NCI-H2196 treated with DMSO at 0.1 percent for 48 hours (cell line): ENCODE measurements at regions not wholly inside any gene's neighbourhood (a gene's known extent, or its start where the extent isn't known, plus 50 kb on each side); places are given as distances from the start of the nearest gene placed in this dataset.

Experiments
- DNase-seq: peaks from one replicate; lab custom pipeline; 2025; ENCODE audit not compliant: unreplicated experiment; lab: John Stamatoyannopoulos, UW

GRCh38 chr14:83733670-83734069 lies 1796.3 kb upstream of the FLRT2 start:
- no peak for DNase-seq

- no peak for DNase-seq
These were observed 1795.5 kb upstream of the FLRT2 start for GRCh38 chr14:83734431-83734830.

GRCh38 chr14:83741269-83741668 lies 1788.7 kb upstream of the FLRT2 start:
- DNase-seq: no peak

GRCh38 chr14:83744224-83744623 lies 1785.7 kb upstream of the FLRT2 start:
- no peak for DNase-seq

DNA sequence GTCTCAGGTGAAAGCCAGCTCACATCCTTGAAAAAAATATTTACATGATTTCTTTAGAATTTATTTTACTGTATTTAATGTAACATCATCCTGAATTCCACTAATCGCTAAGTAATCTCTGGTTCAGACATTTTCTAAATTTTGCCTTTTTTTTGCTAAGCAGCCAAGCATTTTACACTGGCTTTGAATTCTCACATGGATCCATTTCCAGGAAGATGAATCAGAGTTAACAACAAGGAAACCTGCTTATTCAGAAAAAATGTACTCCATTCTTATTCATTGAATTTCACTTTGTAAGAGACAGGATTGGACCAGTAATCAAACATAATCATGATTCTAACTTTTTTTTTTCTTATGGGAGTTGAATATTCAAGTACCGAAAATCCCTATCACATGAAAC lies 1785.1 kb upstream of the FLRT2 start:
- DNase-seq: no peak

- no peak for DNase-seq
These were observed 1783.6 kb upstream of the FLRT2 start for GRCh38 chr14:83746336-83746735.

DNA sequence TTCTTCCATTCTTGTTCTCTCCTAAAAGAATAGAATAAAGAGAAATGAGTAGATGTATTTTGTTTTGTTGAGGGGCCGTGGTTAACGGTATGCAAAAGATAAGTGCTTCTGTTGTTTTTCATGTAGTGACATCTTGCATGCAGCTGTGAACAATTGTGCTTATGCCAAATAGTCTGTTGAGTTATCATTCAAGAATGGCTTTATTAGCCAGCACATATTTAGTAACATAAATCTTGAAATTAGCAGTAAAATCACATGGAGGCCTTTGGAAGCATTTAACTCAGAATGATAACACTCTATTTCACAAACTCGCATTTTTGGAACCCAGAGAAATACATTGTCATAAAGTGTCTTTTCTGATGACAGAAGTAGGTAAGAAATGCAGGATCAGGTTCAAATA lies 1772.0 kb upstream of the FLRT2 start:
- no peak for DNase-seq

DNA sequence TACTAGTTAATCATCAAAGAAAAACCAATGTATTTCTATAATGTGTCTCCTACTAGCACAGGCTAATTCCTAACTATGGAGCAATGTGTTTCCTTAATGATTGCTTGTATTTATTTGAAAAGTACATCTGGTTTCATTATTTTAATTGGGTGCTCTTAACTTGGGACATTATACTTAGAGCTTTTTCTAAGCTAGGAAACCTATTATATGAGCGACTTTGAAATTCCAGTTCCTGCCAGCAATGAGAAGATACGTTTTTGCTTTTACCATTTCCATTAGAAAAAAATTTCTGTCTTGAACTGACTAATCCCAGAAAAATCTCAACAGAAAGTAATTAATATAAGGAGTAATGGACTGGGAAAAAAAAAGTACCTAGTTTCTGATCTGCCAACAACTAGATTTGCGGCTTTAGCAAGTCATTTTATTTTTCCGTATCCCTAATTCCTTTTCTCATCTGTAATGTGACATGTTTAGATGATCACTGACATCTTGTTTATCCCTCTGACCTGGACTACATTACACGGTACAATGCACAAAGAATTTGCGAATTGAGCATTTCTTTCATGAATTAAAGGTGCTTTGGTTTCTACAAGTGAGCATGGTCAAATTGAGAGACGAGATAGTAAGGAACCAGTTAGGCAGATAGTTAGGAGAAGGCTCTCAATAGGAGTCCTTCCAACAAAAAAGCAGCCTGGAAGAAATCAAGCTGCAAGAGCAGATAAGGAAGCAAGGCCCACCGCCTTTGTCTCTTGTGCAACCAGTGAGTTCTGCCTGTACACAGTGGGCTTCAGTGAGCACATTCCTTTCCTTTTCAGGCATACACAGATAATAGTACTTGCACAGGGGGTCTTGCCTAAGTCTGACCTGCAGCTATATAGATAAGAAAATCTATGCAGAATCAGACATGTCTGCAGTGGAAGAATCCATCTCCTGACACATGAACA lies 1765.0 kb upstream of the FLRT2 start:
- no peak for DNase-seq

DNA sequence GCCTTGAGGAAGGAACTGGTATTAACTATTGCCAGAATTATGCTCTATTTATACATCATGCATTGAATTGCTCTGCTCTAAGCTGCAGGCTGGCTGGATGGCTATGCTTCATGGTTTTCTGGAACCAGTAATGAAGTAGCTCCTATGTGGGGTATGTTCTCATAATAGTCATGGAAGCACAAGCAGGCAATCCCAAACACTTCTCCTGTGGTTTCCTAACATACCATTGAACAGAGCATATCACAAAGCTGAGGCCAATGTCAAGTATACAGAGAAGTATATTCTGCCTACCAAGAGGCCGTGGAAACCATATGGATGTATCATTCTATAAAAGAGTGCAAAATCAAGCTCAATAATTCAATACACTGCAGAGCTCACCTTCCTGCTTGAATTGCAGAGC lies 1752.4 kb upstream of the FLRT2 start:
- DNase-seq: no peak

- DNase-seq: no peak
These were observed 1750.7 kb upstream of the FLRT2 start for GRCh38 chr14:83779266-83779665.

DNA sequence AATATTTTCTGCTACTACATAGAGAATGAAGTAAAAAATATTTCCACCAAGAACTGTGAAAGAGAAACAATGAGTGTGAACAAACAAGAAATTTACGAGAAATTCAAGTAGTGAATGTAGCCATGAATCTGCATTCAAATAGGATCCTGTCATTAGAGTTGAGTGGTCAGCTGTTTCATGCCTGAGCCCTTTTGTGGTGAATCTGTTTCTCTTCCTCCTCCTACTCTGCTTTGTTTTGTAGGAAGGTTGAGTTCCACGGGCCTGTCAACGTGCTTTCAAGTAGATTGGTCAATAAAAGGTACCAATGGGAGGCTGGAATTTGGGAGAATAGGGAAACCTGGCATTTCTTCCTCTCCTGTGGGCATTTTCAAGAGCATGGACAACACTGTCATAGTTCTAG lies 1749.6 kb upstream of the FLRT2 start:
- no peak for DNase-seq

GRCh38 chr14:83798421-83798820 lies 1731.5 kb upstream of the FLRT2 start:
- no peak for DNase-seq

DNA sequence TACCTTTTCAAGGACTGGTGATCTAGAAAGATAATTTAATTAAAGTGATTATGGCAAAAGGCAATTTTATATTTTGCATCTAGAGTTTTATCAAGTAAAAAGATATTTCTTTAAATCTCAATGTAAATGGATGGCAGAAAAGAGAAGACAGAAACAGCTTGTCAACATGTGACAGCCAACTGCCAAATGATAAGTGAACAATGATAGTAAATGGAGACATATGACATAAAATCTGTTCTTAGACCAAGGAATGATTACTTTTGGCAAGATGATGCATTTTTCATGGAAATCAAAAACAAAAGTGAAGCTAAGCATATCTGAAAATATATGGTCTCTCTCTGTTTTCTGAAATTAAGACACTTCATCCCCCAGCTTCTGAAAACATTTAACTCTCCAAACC lies 1730.7 kb upstream of the FLRT2 start:
- no peak for DNase-seq

- DNase-seq: no peak
These were observed 1715.0 kb upstream of the FLRT2 start for GRCh38 chr14:83814896-83815295.

DNA sequence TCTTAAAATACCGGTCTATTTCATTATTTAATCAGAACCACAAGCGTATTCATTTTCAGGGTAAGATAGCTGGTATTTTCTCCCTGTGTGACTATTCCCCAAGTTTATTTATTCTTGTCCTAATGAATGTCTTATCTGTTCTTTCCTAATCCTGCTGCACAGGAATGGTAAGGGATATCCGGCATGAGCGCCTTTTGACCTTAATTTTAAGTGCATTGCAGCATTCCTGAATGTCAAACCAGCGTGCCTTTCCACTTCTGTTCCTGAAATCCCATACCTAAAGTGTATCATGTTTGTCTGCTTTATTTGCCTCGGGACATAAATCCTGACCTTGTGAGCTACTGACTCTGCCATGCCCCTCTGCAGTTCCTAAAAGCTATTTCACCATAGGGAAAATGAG lies 1713.2 kb upstream of the FLRT2 start:
- DNase-seq: no peak

- DNase-seq: no peak
These were observed 1704.1 kb upstream of the FLRT2 start for GRCh38 chr14:83825843-83826242.

- DNase-seq: no peak
These were observed 1703.1 kb upstream of the FLRT2 start for GRCh38 chr14:83826838-83827237.

- DNase-seq: no peak
These were observed 1702.6 kb upstream of the FLRT2 start for GRCh38 chr14:83827383-83827782.

DNA sequence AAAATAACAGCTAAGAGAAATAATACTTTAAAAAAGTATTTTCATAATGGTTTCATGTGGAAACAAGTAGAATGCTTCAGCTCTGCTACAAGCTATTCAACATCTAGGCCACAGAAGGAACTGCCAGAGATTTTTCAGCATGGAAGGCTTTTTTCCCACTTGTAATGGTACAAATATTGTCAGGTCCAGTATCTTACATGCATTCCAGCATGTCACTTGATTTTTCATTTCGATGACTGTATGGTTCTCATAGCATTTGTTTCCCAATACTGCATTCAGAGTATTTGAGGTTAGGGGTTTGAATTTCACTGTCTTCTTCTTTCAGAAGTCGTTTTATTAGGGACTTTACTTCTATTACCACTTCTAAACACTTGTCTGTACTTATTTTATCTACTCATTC lies 1701.5 kb upstream of the FLRT2 start:
- no peak for DNase-seq

GRCh38 chr14:83830316-83830715 lies 1699.6 kb upstream of the FLRT2 start:
- no peak for DNase-seq

- DNase-seq: no peak
These were observed 1691.7 kb upstream of the FLRT2 start for GRCh38 chr14:83838226-83838625.

DNA sequence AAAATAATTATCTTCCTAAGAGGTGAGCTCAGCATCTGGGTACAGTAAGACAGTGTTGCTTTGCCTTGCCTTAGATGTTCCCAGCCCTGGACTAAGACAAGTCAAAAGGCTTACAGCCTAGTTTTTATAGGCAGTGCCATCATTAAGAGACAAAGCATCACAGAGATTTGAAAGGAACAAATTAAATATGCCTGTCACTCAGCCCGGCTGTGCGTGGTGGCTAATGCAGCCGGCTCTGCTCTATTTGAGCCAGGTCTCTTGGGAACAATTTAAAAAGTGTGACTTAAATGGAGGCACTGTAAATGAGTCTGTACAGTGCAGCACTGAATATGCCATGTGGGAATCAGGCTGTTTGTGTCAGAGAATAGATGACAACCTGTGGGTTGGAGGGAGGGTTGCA lies 1687.4 kb upstream of the FLRT2 start:
- DNase-seq: no peak

- no peak for DNase-seq
These were observed 1682.8 kb upstream of the FLRT2 start for GRCh38 chr14:83847102-83847501.
